Neutrophil (primary cell): ENCODE measurements at regions not wholly inside any gene's neighbourhood (a gene's known extent, or its start where the extent isn't known, plus 50 kb on each side); places are given as distances from the start of the nearest gene placed in this dataset.

Source experiments
- H3K27ac ChIP-seq: fragments of 200-600 bp; sonication (generic); 2 replicates; pipeline ENCODE4 v1.5.1; 2016; ENCODE audit warnings: mild to moderate bottlenecking, moderate library complexity
- H3K27me3 ChIP-seq: fragments of 200-600 bp; sonication (generic); 2 replicates; pipeline ENCODE4 v1.6.0; 2016; ENCODE audit warnings: mild to moderate bottlenecking
- H3K36me3 ChIP-seq: fragments of 200-600 bp; sonication (generic); 2 replicates; pipeline ENCODE4 v1.5.1; 2017
- H3K4me1 ChIP-seq, 2 experiments: fragments of 200-600 bp in 1 of 2; sonication (generic) in 1 of 2; 1 replicate in 1 of 2; 2 replicates in 1 of 2; pipeline versions ENCODE4 v1.5.1 to v1.6.1; 2013 to 2016; ENCODE audit warnings: low read depth in 1 of 2, low read length in 1 of 2, mild to moderate bottlenecking in 1 of 2, moderate library complexity in 1 of 2; ENCODE audit not compliant: control insufficient read depth in 1 of 2, insufficient read depth in 1 of 2
- H3K4me3 ChIP-seq, 2 experiments: fragments of 200-600 bp in 1 of 2; sonication (generic) in 1 of 2; 1 replicate in 1 of 2; 2 replicates in 1 of 2; pipeline ENCODE4 v1.5.1; 2013 to 2016; ENCODE audit warnings: low read depth in 1 of 2, low read length in 1 of 2, mild to moderate bottlenecking in 1 of 2, moderate library complexity in 1 of 2
- H3K9me3 ChIP-seq: fragments of 200-600 bp; sonication (generic); 2 replicates; pipeline ENCODE4 v1.5.1; 2016
- CTCF ChIP-seq: fragments of 200-600 bp; sonication (generic); IDR thresholded peaks from 2 replicates; pipeline ENCODE4 v1.5.1; 2016; ENCODE audit warnings: antibody characterized with exemption

- no peak overlapping the region for H3K27ac ChIP-seq
- no peak for TF ChIP-seq CTCF
- no peaks in the 10 kb centered on the region for H3K9me3 ChIP-seq
- no peaks in the 10 kb centered on the region for H3K27me3 ChIP-seq
- H3K4me3 ChIP-seq, result no peak overlapping the region
- H3K4me1 ChIP-seq, result no peaks in the 10 kb centered on the region
- no peaks in the 10 kb centered on the region for H3K36me3 ChIP-seq
Measured at GRCh38 chr14:85817430-85817829, 287.5 kb downstream of the FLRT2 start.

- H3K27ac ChIP-seq, result no peak overlapping the region
- no peaks in the 10 kb centered on the region for H3K27me3 ChIP-seq
- no peak for TF ChIP-seq CTCF
- no peak overlapping the region for H3K4me3 ChIP-seq
- H3K36me3 ChIP-seq, result no peaks in the 10 kb centered on the region
- H3K4me1 ChIP-seq, result no peaks in the 10 kb centered on the region
- H3K9me3 ChIP-seq, result no peaks in the 10 kb centered on the region
Measured at GRCh38 chr14:85813040-85813439, 283.1 kb downstream of the FLRT2 start.

GRCh38 chr14:85811340-85811739, 281.4 kb downstream of the FLRT2 start:
- H3K27me3 ChIP-seq, result no peaks in the 10 kb centered on the region
- no peaks in the 10 kb centered on the region for H3K36me3 ChIP-seq
- TF ChIP-seq CTCF, result no peak
- no peak overlapping the region for H3K4me3 ChIP-seq
- H3K4me1 ChIP-seq, result no peaks in the 10 kb centered on the region
- H3K27ac ChIP-seq, result no peak overlapping the region
- H3K9me3 ChIP-seq, result no peaks in the 10 kb centered on the region

GRCh38 chr14:85799668-85800067, 269.7 kb downstream of the FLRT2 start:
- no peaks in the 10 kb centered on the region for H3K4me1 ChIP-seq
- no peaks in the 10 kb centered on the region for H3K36me3 ChIP-seq
- no peaks in the 10 kb centered on the region for H3K27me3 ChIP-seq
- no peak overlapping the region for H3K27ac ChIP-seq
- H3K4me3 ChIP-seq, result no peak overlapping the region
- no peak for TF ChIP-seq CTCF
- no peaks in the 10 kb centered on the region for H3K9me3 ChIP-seq

- no peak for TF ChIP-seq CTCF
- no peaks in the 10 kb centered on the region for H3K4me1 ChIP-seq
- H3K4me3 ChIP-seq, result no peak overlapping the region
- H3K9me3 ChIP-seq, result no peaks in the 10 kb centered on the region
- no peak overlapping the region for H3K27ac ChIP-seq
- H3K36me3 ChIP-seq, result no peaks in the 10 kb centered on the region
- H3K27me3 ChIP-seq, result no peaks in the 10 kb centered on the region
Measured at GRCh38 chr14:85798856-85799255, 268.9 kb downstream of the FLRT2 start.

GRCh38 chr14:85793533-85793932, 263.6 kb downstream of the FLRT2 start:
- no peak overlapping the region for H3K4me3 ChIP-seq
- no peaks in the 10 kb centered on the region for H3K9me3 ChIP-seq
- H3K4me1 ChIP-seq, result no peaks in the 10 kb centered on the region
- H3K27ac ChIP-seq, result no peak overlapping the region
- no peaks in the 10 kb centered on the region for H3K27me3 ChIP-seq
- no peak for TF ChIP-seq CTCF
- H3K36me3 ChIP-seq, result no peaks in the 10 kb centered on the region
